HL-60 (cell line): ENCODE measurements at regions not wholly inside any gene's neighbourhood (a gene's known extent, or its start where the extent isn't known, plus 50 kb on each side); places are given as distances from the start of the nearest gene placed in this dataset.

ENCODE experiments used
- CTCF ChIP-seq: IDR thresholded peaks from one replicate; pipeline ENCODE4 v1.5.1; 2011; ENCODE audit warnings: low read length, control low read depth, inconsistent platforms; ENCODE audit not compliant: insufficient read depth
- POLR2AphosphoS5 ChIP-seq: IDR thresholded peaks from 2 replicates; pipeline ENCODE4 v1.6.1; 2012; ENCODE audit warnings: low read depth
- REST ChIP-seq: IDR thresholded peaks from 2 replicates; pipeline ENCODE4 v1.6.1; 2012; ENCODE audit warnings: low read depth; ENCODE audit not compliant: insufficient replicate concordance

- no peak for TF ChIP-seq CTCF
- no peak for TF ChIP-seq REST
- no peak for TF ChIP-seq POLR2AphosphoS5
Observed at GRCh38 chr14:61878931-61879330, 116.7 kb downstream of the SNAPC1 start.
